ENCODE measurements at regions not wholly inside any gene's neighbourhood (a gene's known extent, or its start where the extent isn't known, plus 50 kb on each side); places are given as distances from the start of the nearest gene placed in this dataset.

DNA sequence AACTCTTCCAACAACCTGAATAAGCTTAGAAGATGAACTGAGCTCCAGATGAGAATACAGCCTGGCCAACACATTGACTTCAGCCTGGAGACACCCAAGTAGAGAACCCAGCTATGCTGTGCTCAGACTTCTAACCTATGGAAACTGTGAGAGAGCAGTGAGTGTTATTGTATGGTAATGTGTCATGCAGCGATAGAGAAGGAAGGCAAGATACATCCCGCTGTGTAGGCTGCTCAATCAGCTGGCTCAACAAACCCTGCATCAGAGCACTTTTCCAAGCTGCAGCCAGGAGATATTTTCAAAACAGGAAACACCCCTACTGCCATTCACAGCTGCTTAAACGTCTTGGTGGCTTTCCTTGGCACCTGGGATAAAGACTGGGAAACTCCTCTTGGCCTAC, 321.3 kb downstream of the SIPA1L2 start:
- Histone ChIP-seq H3K27ac (ENCODE audit: low read depth, low read length, poor library complexity, severe bottlenecking) (no peak overlapping the region), H3K27me3 (replicated peaks; ENCODE audit: insufficient read depth, low read depth, low read length, poor library complexity) (no peaks in the 10 kb centered on the region), H3K4me1 (ENCODE audit: insufficient read depth, low read length, poor library complexity, severe bottlenecking) (no peaks in the 10 kb centered on the region), H3K36me3 (ENCODE audit: insufficient read depth, low read length, poor library complexity, severe bottlenecking) (no peaks in the 10 kb centered on the region), H3K4me3 (ENCODE audit: low read depth, low read length, poor library complexity, severe bottlenecking) (no peak overlapping the region), H3K9me3 (ENCODE audit: low read depth, low read length, poor library complexity, severe bottlenecking) (no peaks in the 10 kb centered on the region)
- BruUV-seq (replicated peaks), result no TSS peak
- intact Hi-C loops (cut with micrococcal nuclease; ENCODE audit: unreplicated experiment), result no loop called here
- POLR2A ChIA-PET (ENCODE audit: low non-redundant PET), result no interaction called here
- peak; percentile 15 for DNase-seq (ENCODE audit: low spot score)
- no peak for TF ChIP-seq EZH2 (IDR thresholded peaks at IDR 0.05; ENCODE audit: borderline replicate concordance, low read depth, low read length, poor library complexity, severe bottlenecking)
- TF ChIP-seq, protein P1, sequence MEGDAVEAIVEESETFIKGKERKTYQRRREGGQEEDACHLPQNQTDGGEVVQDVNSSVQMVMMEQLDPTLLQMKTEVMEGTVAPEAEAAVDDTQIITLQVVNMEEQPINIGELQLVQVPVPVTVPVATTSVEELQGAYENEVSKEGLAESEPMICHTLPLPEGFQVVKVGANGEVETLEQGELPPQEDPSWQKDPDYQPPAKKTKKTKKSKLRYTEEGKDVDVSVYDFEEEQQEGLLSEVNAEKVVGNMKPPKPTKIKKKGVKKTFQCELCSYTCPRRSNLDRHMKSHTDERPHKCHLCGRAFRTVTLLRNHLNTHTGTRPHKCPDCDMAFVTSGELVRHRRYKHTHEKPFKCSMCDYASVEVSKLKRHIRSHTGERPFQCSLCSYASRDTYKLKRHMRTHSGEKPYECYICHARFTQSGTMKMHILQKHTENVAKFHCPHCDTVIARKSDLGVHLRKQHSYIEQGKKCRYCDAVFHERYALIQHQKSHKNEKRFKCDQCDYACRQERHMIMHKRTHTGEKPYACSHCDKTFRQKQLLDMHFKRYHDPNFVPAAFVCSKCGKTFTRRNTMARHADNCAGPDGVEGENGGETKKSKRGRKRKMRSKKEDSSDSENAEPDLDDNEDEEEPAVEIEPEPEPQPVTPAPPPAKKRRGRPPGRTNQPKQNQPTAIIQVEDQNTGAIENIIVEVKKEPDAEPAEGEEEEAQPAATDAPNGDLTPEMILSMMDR (conservative IDR thresholded peaks at IDR 0.05; ENCODE audit: low read depth, low read length), result no peak
- CTCF ChIA-PET, result no interaction called here

DNA sequence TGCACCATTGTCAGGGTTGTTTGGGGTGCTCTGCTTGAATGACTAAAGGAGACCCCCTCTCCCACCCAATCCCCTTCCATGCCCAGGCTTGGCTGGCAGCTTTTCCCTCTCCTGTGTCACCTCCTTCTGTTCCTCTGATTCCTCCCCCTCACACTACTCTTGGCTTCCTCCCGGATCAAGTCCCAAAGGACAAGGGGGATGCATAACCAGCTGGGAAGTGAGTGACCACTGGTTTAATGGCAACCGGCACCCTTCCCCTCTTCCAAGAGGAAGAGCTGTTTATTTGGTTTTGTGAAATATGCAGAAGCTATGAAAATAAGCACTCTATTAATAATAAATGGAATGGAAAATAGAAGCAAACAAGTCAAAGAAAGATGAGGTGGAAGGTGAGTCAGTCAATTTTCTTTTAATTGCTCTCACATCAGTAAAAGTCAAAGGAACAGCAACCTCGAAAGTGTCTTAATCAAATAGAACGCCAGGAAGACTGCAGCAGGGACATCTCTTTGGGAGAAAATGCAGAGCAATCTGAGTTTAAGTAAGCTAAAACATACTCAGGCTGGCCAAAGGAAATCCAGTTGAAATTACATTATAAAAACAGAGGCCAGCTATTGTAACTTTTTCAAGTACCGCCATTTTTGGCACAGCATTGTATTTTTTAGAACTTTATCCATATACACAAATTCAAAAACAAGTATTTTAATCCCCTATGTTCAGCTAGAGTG, 322.5 kb downstream of the SIPA1L2 start:
- Histone ChIP-seq H3K27ac (ENCODE audit: low read depth, low read length, poor library complexity, severe bottlenecking) (no peak overlapping the region), H3K27me3 (replicated peaks; ENCODE audit: insufficient read depth, low read depth, low read length, poor library complexity) (no peaks in the 10 kb centered on the region), H3K9me3 (ENCODE audit: low read depth, low read length, poor library complexity, severe bottlenecking) (no peaks in the 10 kb centered on the region), H3K4me1 (ENCODE audit: insufficient read depth, low read length, poor library complexity, severe bottlenecking) (no peaks in the 10 kb centered on the region), H3K36me3 (ENCODE audit: insufficient read depth, low read length, poor library complexity, severe bottlenecking) (no peaks in the 10 kb centered on the region), H3K4me3 (ENCODE audit: low read depth, low read length, poor library complexity, severe bottlenecking) (no peak overlapping the region)
- no peak for DNase-seq (ENCODE audit: low spot score)
- BruUV-seq (replicated peaks), result no TSS peak
- ChIA-PET CTCF (interaction anchor here (0.6 to 1.3 kb wide), 2 partner anchors 62 to 551 kb away, joined by 4 to 7 read pairs; no protein-coding TSS in a partner anchor), POLR2A (ENCODE audit: low non-redundant PET) (no interaction called here)
- intact Hi-C loops (cut with micrococcal nuclease; ENCODE audit: unreplicated experiment), result no loop called here
- TF ChIP-seq EZH2 (IDR thresholded peaks at IDR 0.05; ENCODE audit: borderline replicate concordance, low read depth, low read length, poor library complexity, severe bottlenecking), result no peak
- TF ChIP-seq, protein P1 (conservative IDR thresholded peaks at IDR 0.05; ENCODE audit: low read depth, low read length), result no peak

DNA sequence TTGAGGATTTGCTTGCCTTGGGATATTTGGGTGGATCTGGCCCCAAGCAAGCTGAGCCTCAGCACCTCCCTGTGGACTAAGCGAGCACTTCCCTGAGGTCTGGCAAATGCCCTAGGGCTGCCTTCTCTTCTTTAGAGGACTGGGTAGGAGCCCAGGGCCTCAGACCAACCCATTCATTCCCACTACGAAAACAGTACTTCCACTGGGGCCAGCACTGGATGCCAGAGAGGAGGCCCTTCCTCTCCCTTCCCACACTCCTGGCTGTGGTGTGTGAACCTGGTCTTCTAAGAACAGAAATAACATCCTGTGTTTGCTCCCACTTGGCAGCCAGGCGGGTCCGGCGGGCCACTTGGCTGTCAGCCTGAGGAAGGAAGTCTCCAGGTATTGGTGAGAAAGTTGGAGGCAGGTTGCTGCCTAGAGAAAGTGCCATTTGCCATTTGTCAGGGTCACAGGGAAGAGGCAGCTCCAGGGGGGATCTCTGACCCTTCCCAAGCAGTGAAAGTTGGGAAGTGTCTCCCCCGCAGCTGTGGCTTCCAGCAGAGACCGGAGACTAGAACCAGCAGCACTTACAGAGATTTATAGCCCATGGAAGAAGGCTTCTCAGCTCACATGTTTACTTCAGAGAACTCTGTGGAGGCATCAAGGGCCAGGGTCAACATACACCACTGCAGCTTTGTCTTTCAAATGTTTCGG, 323.5 kb downstream of the SIPA1L2 start:
- no TSS peak for BruUV-seq (replicated peaks)
- no peaks in the 10 kb centered on the region for H3K36me3 ChIP-seq (ENCODE audit: insufficient read depth, low read length, poor library complexity, severe bottlenecking)
- DNase-seq (ENCODE audit: low spot score), result no peak
- ChIA-PET CTCF (interaction anchor here (1.3 kb wide), 1 partner anchor 550 kb away, joined by 4 read pairs; no protein-coding TSS in a partner anchor), POLR2A (ENCODE audit: low non-redundant PET) (no interaction called here)
- intact Hi-C loops (cut with micrococcal nuclease; ENCODE audit: unreplicated experiment), result no loop called here
- H3K4me1 ChIP-seq (ENCODE audit: insufficient read depth, low read length, poor library complexity, severe bottlenecking), result no peaks in the 10 kb centered on the region
- no peak for TF ChIP-seq EZH2 (IDR thresholded peaks at IDR 0.05; ENCODE audit: borderline replicate concordance, low read depth, low read length, poor library complexity, severe bottlenecking)
- TF ChIP-seq, protein P1 (conservative IDR thresholded peaks at IDR 0.05; ENCODE audit: low read depth, low read length), result 0 out of 2 replicates have a peak, but pooled peaks have one; percentile 24
- no peaks in the 10 kb centered on the region for H3K9me3 ChIP-seq (ENCODE audit: low read depth, low read length, poor library complexity, severe bottlenecking)
- H3K4me3 ChIP-seq (ENCODE audit: low read depth, low read length, poor library complexity, severe bottlenecking), result no peak overlapping the region
- no peaks in the 10 kb centered on the region for H3K27me3 ChIP-seq (replicated peaks; ENCODE audit: insufficient read depth, low read depth, low read length, poor library complexity)
- no peak overlapping the region for H3K27ac ChIP-seq (ENCODE audit: low read depth, low read length, poor library complexity, severe bottlenecking)
